ENCODE measurements at regions not wholly inside any gene's neighbourhood (a gene's known extent, or its start where the extent isn't known, plus 50 kb on each side); places are given as distances from the start of the nearest gene placed in this dataset.

DNA sequence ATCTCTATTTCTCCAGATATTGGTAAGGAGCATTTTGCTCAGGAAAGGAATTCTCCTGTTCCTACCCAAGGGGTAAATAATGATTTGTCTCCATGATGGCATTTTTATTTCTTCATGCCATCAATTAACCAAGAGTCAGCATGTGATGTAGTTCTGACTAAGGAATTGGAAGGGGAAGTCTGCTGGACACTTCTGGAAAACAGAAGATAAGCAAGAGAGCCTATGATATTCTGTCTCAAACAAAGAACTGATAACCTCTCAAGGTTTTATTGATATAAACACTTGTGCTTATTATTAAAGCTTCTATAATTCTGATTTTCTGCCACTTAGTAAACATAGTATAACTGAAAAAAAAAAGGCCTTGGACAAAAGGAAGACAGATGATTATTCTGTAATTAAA lies 673.0 kb upstream of the CHORDC1 start:
- TF ChIP-seq CTCF (IDR thresholded peaks at IDR 0.05) (no peak), POLR2AphosphoS5 (IDR thresholded peaks at IDR 0.05) (no peak), POLR2A (IDR thresholded peaks at IDR 0.05) (no peak), EP300 (IDR thresholded peaks at IDR 0.05) (no peak)
